ENCODE measurements at regions not wholly inside any gene's neighbourhood (a gene's known extent, or its start where the extent isn't known, plus 50 kb on each side); places are given as distances from the start of the nearest gene placed in this dataset.

DNA sequence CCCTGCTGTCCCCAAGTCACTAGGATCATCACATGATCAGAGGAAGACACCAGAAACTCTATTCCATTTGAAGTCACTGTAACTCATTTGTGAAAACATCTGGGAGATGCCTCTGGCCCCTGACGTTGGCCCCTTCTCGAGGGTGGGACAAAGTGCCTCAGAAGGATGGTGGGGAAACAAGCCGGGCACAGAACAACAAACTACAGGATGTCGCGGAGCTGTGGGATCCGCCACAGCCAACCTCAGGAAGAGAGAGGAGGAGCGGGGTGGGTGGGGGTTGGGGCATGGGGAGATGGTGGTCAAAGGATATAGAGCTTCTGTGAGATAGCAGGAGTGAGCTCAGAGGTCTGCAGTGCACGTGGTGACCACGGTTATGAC lies 265.6 kb upstream of the TCERG1L start:
- TF ChIP-seq, protein P1, sequence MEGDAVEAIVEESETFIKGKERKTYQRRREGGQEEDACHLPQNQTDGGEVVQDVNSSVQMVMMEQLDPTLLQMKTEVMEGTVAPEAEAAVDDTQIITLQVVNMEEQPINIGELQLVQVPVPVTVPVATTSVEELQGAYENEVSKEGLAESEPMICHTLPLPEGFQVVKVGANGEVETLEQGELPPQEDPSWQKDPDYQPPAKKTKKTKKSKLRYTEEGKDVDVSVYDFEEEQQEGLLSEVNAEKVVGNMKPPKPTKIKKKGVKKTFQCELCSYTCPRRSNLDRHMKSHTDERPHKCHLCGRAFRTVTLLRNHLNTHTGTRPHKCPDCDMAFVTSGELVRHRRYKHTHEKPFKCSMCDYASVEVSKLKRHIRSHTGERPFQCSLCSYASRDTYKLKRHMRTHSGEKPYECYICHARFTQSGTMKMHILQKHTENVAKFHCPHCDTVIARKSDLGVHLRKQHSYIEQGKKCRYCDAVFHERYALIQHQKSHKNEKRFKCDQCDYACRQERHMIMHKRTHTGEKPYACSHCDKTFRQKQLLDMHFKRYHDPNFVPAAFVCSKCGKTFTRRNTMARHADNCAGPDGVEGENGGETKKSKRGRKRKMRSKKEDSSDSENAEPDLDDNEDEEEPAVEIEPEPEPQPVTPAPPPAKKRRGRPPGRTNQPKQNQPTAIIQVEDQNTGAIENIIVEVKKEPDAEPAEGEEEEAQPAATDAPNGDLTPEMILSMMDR (conservative IDR thresholded peaks at IDR 0.05; ENCODE audit: low read depth, low read length) = no peak
- no peak overlapping the region for H3K27ac ChIP-seq
- 0 out of 2 replicates have a peak, but pooled peaks cover 2% of the 10 kb centered on the region for H3K27me3 ChIP-seq (ENCODE audit: insufficient read depth, low read depth)
- no peaks in the 10 kb centered on the region for H4K20me1 ChIP-seq (ENCODE audit: insufficient read depth)
- no peaks in the 10 kb centered on the region for H3K79me2 ChIP-seq (ENCODE audit: insufficient read depth, low read depth)
- no peak overlapping the region for H2AFZ ChIP-seq (ENCODE audit: low read depth)
- H3K4me3 ChIP-seq (IDR thresholded peaks at IDR 0.05; ENCODE audit: insufficient read depth, low read depth, low read length) = no peak overlapping the region
- H3K4me2 ChIP-seq = no peak overlapping the region
- no peak overlapping the region for H3K9ac ChIP-seq
- no peaks in the 10 kb centered on the region for H3K36me3 ChIP-seq (ENCODE audit: insufficient read depth)
- no peaks in the 10 kb centered on the region for H3K4me1 ChIP-seq (ENCODE audit: low read depth, poor library complexity, severe bottlenecking)

DNA sequence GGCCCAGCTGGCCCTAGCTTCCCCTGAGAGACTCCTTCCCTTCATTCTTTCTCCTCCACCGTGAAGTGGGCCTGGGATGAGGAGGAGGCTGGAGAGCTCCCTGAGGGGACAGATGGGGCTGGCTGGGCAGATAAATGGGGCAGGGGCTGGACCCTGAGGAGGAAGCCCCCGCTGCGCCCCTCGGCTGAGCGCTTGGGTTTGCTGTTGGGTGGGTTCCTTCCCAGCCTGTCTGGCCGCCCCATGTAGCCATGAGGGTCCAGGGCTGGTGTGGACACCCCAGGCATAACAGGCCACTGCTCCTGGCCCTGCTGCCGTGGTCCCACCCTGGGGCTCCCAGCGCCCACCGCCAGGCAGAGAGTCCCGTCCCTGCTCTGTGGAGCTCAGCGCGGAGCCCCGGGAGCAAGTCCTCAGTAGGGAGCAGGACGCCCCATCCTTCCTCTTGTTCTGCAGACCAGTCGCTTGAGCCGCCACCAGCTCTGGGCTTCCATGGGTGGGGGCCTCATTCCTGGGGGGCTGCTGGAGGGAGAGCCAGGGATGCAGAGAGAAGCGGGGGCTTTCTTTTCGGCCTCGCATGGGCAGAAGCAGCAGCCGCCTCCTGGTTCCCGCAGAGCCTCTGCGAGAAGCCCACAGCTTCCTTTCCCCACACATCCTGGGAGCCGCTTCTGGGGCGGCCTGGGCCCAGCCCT lies 266.4 kb upstream of the TCERG1L start:
- H3K79me2 ChIP-seq (ENCODE audit: insufficient read depth, low read depth) = no peaks in the 10 kb centered on the region
- H2AFZ ChIP-seq (ENCODE audit: low read depth) = no peak overlapping the region
- no peaks in the 10 kb centered on the region for H3K4me1 ChIP-seq (ENCODE audit: low read depth, poor library complexity, severe bottlenecking)
- TF ChIP-seq, protein P1 (conservative IDR thresholded peaks at IDR 0.05; ENCODE audit: low read depth, low read length) = no peak
- no peaks in the 10 kb centered on the region for H3K36me3 ChIP-seq (ENCODE audit: insufficient read depth)
- H3K4me3 ChIP-seq (IDR thresholded peaks at IDR 0.05; ENCODE audit: insufficient read depth, low read depth, low read length) = no peak overlapping the region
- H4K20me1 ChIP-seq (ENCODE audit: insufficient read depth) = no peaks in the 10 kb centered on the region
- no peak overlapping the region for H3K27ac ChIP-seq
- H3K27me3 ChIP-seq (ENCODE audit: insufficient read depth, low read depth) = 0 out of 2 replicates have a peak, but pooled peaks cover 2% of the 10 kb centered on the region
- no peak overlapping the region for H3K9ac ChIP-seq
- H3K4me2 ChIP-seq = no peak overlapping the region

DNA sequence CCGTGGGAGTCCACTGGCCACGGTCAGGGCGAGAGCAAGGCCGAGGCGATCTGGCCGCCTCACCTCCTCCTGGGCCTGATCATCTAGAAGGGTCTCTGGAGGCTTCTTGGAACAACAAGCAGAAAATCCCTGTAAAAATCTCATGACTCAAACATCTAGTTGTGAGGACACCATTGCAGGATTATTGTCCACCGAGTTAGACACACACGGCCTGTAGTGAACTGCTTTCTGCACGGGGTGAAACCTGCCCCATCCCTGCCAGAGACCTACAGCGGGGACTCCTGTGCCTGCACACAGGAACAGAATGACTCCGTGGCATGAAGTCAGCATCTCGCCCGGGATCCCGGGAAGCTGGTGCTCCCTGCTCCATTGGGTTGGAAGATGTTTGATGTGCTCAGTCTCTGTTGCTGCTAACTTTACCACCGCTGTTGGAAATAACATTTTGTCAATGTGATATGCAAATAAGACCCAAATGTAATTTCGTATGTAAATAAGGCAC lies 267.0 kb upstream of the TCERG1L start:
- Histone ChIP-seq H3K27ac (no peak overlapping the region), H3K36me3 (ENCODE audit: insufficient read depth) (no peaks in the 10 kb centered on the region), H3K4me3 (IDR thresholded peaks at IDR 0.05; ENCODE audit: insufficient read depth, low read depth, low read length) (no peak overlapping the region), H3K27me3 (ENCODE audit: insufficient read depth, low read depth) (0 out of 2 replicates have a peak, but pooled peaks cover 2% of the 10 kb centered on the region), H4K20me1 (ENCODE audit: insufficient read depth) (no peaks in the 10 kb centered on the region), H3K9ac (no peak overlapping the region), H3K4me1 (ENCODE audit: low read depth, poor library complexity, severe bottlenecking) (no peaks in the 10 kb centered on the region), H3K79me2 (ENCODE audit: insufficient read depth, low read depth) (no peaks in the 10 kb centered on the region), H2AFZ (ENCODE audit: low read depth) (no peak overlapping the region), H3K4me2 (no peak overlapping the region)
- TF ChIP-seq, protein P1 (conservative IDR thresholded peaks at IDR 0.05; ENCODE audit: low read depth, low read length) = no peak

DNA sequence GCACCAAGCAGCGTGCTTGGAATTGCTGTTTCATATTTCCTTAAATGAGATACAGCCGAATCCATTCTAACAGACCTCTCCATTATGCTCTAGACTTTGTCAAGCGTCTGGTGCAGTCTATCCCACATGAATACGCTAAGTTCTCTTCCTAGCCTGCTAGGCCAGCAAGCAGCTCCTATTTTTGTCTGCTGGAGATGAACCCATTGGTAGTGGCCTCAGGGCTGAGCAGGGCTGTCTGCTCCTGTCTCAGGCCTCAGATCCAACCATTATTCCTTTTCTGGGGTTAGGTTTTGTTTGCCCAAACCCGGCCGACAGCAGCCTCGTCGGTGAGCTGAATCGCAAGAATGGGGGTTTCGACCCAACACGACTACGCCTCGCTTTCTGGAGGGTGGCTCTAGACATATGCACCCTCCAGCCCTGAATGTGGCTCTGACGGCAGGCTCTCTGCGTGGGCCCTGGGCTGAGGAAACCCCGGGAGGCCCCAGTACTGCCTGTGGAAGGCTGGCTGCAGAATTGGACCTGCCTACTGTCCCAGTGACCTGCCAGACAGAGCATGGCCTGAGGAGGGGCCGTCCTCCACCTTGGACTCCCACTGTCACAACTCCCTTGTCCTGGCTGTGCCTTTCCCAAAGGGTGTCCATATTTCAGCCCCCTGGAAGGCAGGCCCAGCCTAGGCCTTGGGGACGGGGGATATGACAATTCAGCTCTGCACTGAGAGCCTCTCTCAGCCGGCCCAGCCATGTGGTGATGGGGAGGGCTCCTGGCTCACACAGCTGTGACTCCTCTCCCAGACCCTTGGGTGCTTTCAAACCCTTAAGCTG lies 267.9 kb upstream of the TCERG1L start:
- no peaks in the 10 kb centered on the region for H3K79me2 ChIP-seq (ENCODE audit: insufficient read depth, low read depth)
- H3K27ac ChIP-seq = no peak overlapping the region
- 0 out of 2 replicates have a peak, but pooled peaks cover 2% of the 10 kb centered on the region for H3K27me3 ChIP-seq (ENCODE audit: insufficient read depth, low read depth)
- TF ChIP-seq, protein P1 (conservative IDR thresholded peaks at IDR 0.05; ENCODE audit: low read depth, low read length) = no peak
- H3K36me3 ChIP-seq (ENCODE audit: insufficient read depth) = no peaks in the 10 kb centered on the region
- no peaks in the 10 kb centered on the region for H4K20me1 ChIP-seq (ENCODE audit: insufficient read depth)
- no peak overlapping the region for H3K9ac ChIP-seq
- H2AFZ ChIP-seq (ENCODE audit: low read depth) = no peak overlapping the region
- no peak overlapping the region for H3K4me2 ChIP-seq
- H3K4me1 ChIP-seq (ENCODE audit: low read depth, poor library complexity, severe bottlenecking) = no peaks in the 10 kb centered on the region
- no peak overlapping the region for H3K4me3 ChIP-seq (IDR thresholded peaks at IDR 0.05; ENCODE audit: insufficient read depth, low read depth, low read length)
